ENCODE measurements at regions not wholly inside any gene's neighbourhood (a gene's known extent, or its start where the extent isn't known, plus 50 kb on each side); places are given as distances from the start of the nearest gene placed in this dataset.

GRCh38 chr3:194941360-194941955, 255.8 kb downstream of the FAM43A start:
- no peaks in the 10 kb centered on the region; the same call in 1 of the 2 replicates for H3K27me3 Mint-ChIP-seq (ENCODE audit: low read depth)
- Histone ChIP-seq H3K56ac (ENCODE audit: insufficient read length, low read depth, low read length) (no peak overlapping the region), H3T11ph (ENCODE audit: low read length) (no peak overlapping the region), H3K27ac (ENCODE audit: insufficient read length, low read depth, low read length) (no peak overlapping the region), H2BK120ac (ENCODE audit: low read depth, low read length, poor library complexity, severe bottlenecking) (no peak overlapping the region), H3K79me1 (ENCODE audit: insufficient read depth, low read depth, low read length, poor library complexity, severe bottlenecking) (no peaks in the 10 kb centered on the region), H4K5ac (ENCODE audit: insufficient read length, low read depth, low read length) (no peak overlapping the region), H2BK20ac (ENCODE audit: low read depth, low read length, poor library complexity, severe bottlenecking) (no peak overlapping the region), H3K4me1 (ENCODE audit: insufficient read depth, low read length) (no peaks in the 10 kb centered on the region), H3K4ac (ENCODE audit: low read depth, low read length) (no peak overlapping the region), H2AFZ (ENCODE audit: low read length) (no peak overlapping the region), H2BK12ac (ENCODE audit: insufficient read length, low read depth, low read length) (no peak overlapping the region), H3K27me3 (ENCODE audit: insufficient read depth, low read length) (no peaks in the 10 kb centered on the region), H3K4me2 (ENCODE audit: insufficient read depth, insufficient read length, low read length) (no peak overlapping the region), H3K18ac (ENCODE audit: insufficient read length, low read depth, low read length) (no peak overlapping the region), H4K20me1 (ENCODE audit: control insufficient read depth, insufficient read depth, insufficient read length) (no peaks in the 10 kb centered on the region), H4K8ac (replicated peaks; ENCODE audit: insufficient read length, low read depth, low read length) (no peak overlapping the region), H3K23ac (ENCODE audit: insufficient read length, low read depth, low read length) (no peak overlapping the region), H3K9me3 (ENCODE audit: control insufficient read depth, low read depth, low read length) (no peaks in the 10 kb centered on the region), H3K9ac (ENCODE audit: extremely low read depth, insufficient read length, low read length) (no peak overlapping the region), H3K79me2 (ENCODE audit: insufficient read depth, low read length) (no peaks in the 10 kb centered on the region), H2BK5ac (ENCODE audit: insufficient read length, low read length) (no peak overlapping the region), H3K23me2 (ENCODE audit: insufficient read length, low read depth, low read length, poor library complexity, severe bottlenecking) (peaks cover 2% of the 10 kb centered on the region), H2BK15ac (ENCODE audit: low read depth, low read length) (no peak overlapping the region), H2AK5ac (ENCODE audit: insufficient read length, low read length) (no peak overlapping the region), H3K14ac (ENCODE audit: insufficient read depth, low read length) (no peak overlapping the region), H4K91ac (ENCODE audit: insufficient read length, low read depth, low read length) (no peak overlapping the region)
- no peaks in the 10 kb centered on the region for H3K36me3 Mint-ChIP-seq (ENCODE audit: insufficient read depth in 1 of 3, low read depth in 3 of 3)
- no CpG with 5 or more reads among the region's 9 CpGs for WGBS (ENCODE audit: extremely low coverage, insufficient read length, low lambda C conversion rate)
- no peak for DNase-seq
- TF ChIP-seq CTCF (conservative IDR thresholded peaks at IDR 0.05) = no peak
- H3K9me3 Mint-ChIP-seq = no peaks in the 10 kb centered on the region
- H3K4me1 Mint-ChIP-seq = peaks cover 2 to 12% of the 10 kb centered on the region in 2 experiments; a peak in 3 of 4 replicates
- peak overlapping the region in 1 of 3 experiments; percentile 73; a peak in 2 of 7 replicates for H3K27ac Mint-ChIP-seq
- no peak overlapping the region for H3K4me3 Mint-ChIP-seq
